Mononuclear cell (primary cell): ENCODE measurements at regions not wholly inside any gene's neighbourhood (a gene's known extent, or its start where the extent isn't known, plus 50 kb on each side); places are given as distances from the start of the nearest gene placed in this dataset.

ENCODE experiments used
- H3K27me3 ChIP-seq: 2 replicates; pipeline ENCODE4 v1.6.0; 2011; ENCODE audit warnings: low read length, control low read depth; ENCODE audit not compliant: insufficient read depth
- H3K4me1 ChIP-seq: 2 replicates; pipeline ENCODE4 v1.5.1; 2011; ENCODE audit warnings: mild to moderate bottlenecking, low read length, control low read depth; ENCODE audit not compliant: insufficient read depth
- H3K4me3 ChIP-seq: 2 replicates; pipeline ENCODE4 v1.5.1; 2011; ENCODE audit warnings: mild to moderate bottlenecking, low read length, moderate library complexity
- H3K9me3 ChIP-seq: 2 replicates; pipeline ENCODE4 v1.5.1; 2011; ENCODE audit warnings: low read depth, mild to moderate bottlenecking, control low read depth, low read length

- H3K9me3 ChIP-seq, result no peaks in the 10 kb centered on the region
- H3K27me3 ChIP-seq, result no peaks in the 10 kb centered on the region
- H3K4me3 ChIP-seq, result no peak overlapping the region
- H3K4me1 ChIP-seq, result no peaks in the 10 kb centered on the region
Observed at GRCh38 chr20:60486315-60486714, 528.1 kb downstream of the CDH26 start.

- no peak overlapping the region for H3K4me3 ChIP-seq
- no peaks in the 10 kb centered on the region for H3K4me1 ChIP-seq
- no peaks in the 10 kb centered on the region for H3K27me3 ChIP-seq
- no peaks in the 10 kb centered on the region for H3K9me3 ChIP-seq
Observed at GRCh38 chr20:60486937-60487336, 528.7 kb downstream of the CDH26 start.

- Histone ChIP-seq H3K27me3 (no peaks in the 10 kb centered on the region), H3K9me3 (no peaks in the 10 kb centered on the region), H3K4me3 (no peak overlapping the region), H3K4me1 (no peaks in the 10 kb centered on the region)
Observed at GRCh38 chr20:60490217-60491050, 532.2 kb downstream of the CDH26 start.

GRCh38 chr20:60491051-60491581, 532.9 kb downstream of the CDH26 start:
- H3K4me1 ChIP-seq, result no peaks in the 10 kb centered on the region
- H3K9me3 ChIP-seq, result no peaks in the 10 kb centered on the region
- H3K4me3 ChIP-seq, result no peak overlapping the region
- H3K27me3 ChIP-seq, result no peaks in the 10 kb centered on the region

GRCh38 chr20:60494476-60494875, 536.3 kb downstream of the CDH26 start:
- Histone ChIP-seq H3K9me3 (no peaks in the 10 kb centered on the region), H3K4me1 (no peaks in the 10 kb centered on the region), H3K27me3 (no peaks in the 10 kb centered on the region), H3K4me3 (no peak overlapping the region)

- H3K27me3 ChIP-seq, result no peaks in the 10 kb centered on the region
- no peaks in the 10 kb centered on the region for H3K9me3 ChIP-seq
- no peak overlapping the region for H3K4me3 ChIP-seq
- no peaks in the 10 kb centered on the region for H3K4me1 ChIP-seq
Observed at GRCh38 chr20:60497298-60498035, 539.2 kb downstream of the CDH26 start.

GRCh38 chr20:60500038-60500701, 541.9 kb downstream of the CDH26 start:
- Histone ChIP-seq H3K4me1 (no peaks in the 10 kb centered on the region), H3K27me3 (no peaks in the 10 kb centered on the region), H3K9me3 (no peaks in the 10 kb centered on the region), H3K4me3 (no peak overlapping the region)

GRCh38 chr20:60501048-60501447, 542.8 kb downstream of the CDH26 start:
- Histone ChIP-seq H3K4me3 (no peak overlapping the region), H3K27me3 (no peaks in the 10 kb centered on the region), H3K9me3 (no peaks in the 10 kb centered on the region), H3K4me1 (no peaks in the 10 kb centered on the region)

GRCh38 chr20:60502881-60503280, 544.7 kb downstream of the CDH26 start:
- no peaks in the 10 kb centered on the region for H3K27me3 ChIP-seq
- H3K9me3 ChIP-seq, result no peaks in the 10 kb centered on the region
- H3K4me3 ChIP-seq, result no peak overlapping the region
- no peaks in the 10 kb centered on the region for H3K4me1 ChIP-seq

- Histone ChIP-seq H3K27me3 (no peaks in the 10 kb centered on the region), H3K4me3 (no peak overlapping the region), H3K4me1 (no peaks in the 10 kb centered on the region), H3K9me3 (no peaks in the 10 kb centered on the region)
Observed at GRCh38 chr20:60505423-60505822, 547.2 kb downstream of the CDH26 start.

- Histone ChIP-seq H3K4me3 (no peak overlapping the region), H3K4me1 (no peaks in the 10 kb centered on the region), H3K9me3 (no peaks in the 10 kb centered on the region), H3K27me3 (no peaks in the 10 kb centered on the region)
Observed at GRCh38 chr20:60506061-60506460, 547.8 kb downstream of the CDH26 start.

GRCh38 chr20:60507087-60507694, 549.0 kb downstream of the CDH26 start:
- Histone ChIP-seq H3K4me1 (no peaks in the 10 kb centered on the region), H3K9me3 (no peaks in the 10 kb centered on the region), H3K27me3 (no peaks in the 10 kb centered on the region), H3K4me3 (no peak overlapping the region)

- Histone ChIP-seq H3K27me3 (no peaks in the 10 kb centered on the region), H3K4me1 (no peaks in the 10 kb centered on the region), H3K9me3 (no peaks in the 10 kb centered on the region), H3K4me3 (no peak overlapping the region)
Observed at GRCh38 chr20:60509407-60509806, 551.2 kb downstream of the CDH26 start.

- H3K4me1 ChIP-seq, result no peaks in the 10 kb centered on the region
- H3K9me3 ChIP-seq, result no peaks in the 10 kb centered on the region
Observed at GRCh38 chr20:60510356-60510755, 552.1 kb downstream of the CDH26 start.

GRCh38 chr20:60512443-60512842, 554.2 kb downstream of the CDH26 start:
- Histone ChIP-seq H3K4me1 (no peaks in the 10 kb centered on the region), H3K4me3 (no peak overlapping the region), H3K27me3 (no peaks in the 10 kb centered on the region), H3K9me3 (no peaks in the 10 kb centered on the region)

More at GRCh38 chr20:60510356-60510755, 552.1 kb downstream of the CDH26 start:
- H3K4me3 ChIP-seq, result no peak overlapping the region
- no peaks in the 10 kb centered on the region for H3K27me3 ChIP-seq
